ENCODE measurements at regions not wholly inside any gene's neighbourhood (a gene's known extent, or its start where the extent isn't known, plus 50 kb on each side); places are given as distances from the start of the nearest gene placed in this dataset.

DNA sequence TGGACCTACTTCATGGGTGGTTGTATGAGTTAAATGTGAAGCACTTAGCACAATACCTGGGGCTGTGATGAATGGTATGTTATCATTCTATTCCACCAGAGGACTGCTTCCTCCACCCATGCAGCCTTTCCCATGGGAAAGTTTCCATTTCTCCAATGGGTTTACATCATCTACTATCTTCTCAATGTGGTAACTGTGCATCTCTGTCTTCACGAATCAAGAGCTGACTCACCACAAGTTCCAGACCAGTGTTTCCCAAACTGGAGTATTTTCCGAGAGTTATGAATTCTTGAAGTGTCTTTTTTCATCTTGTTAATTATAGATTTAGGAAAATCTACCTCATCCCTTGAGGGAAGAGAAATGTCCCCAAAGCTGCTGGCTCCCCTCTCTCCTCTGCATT, 182.8 kb downstream of the UNC5CL start:
- no peak for DNase-seq
- H3K36me3 ChIP-seq (ENCODE audit: control insufficient read depth in 1 of 2, insufficient read depth in 2 of 2, low read length in 1 of 2) = no peaks in the 10 kb centered on the region
- intact Hi-C loops (cut with DNase I) = no loop called here
- H3K27me3 ChIP-seq (ENCODE audit: control insufficient read depth in 1 of 2, insufficient read depth in 2 of 2, low read length in 1 of 2) = peaks cover 0 to 2% of the 10 kb centered on the region in 2 donors
- no peak overlapping the region for H3K4me3 ChIP-seq (ENCODE audit: low read length in 2 of 2)
- H3K4me1 ChIP-seq (ENCODE audit: control insufficient read depth in 1 of 2, insufficient read depth in 2 of 2, low read length in 2 of 2) = no peaks in the 10 kb centered on the region
- no peak for ATAC-seq (ENCODE audit: low FRiP score)
- no peak overlapping the region for H3K27ac ChIP-seq (ENCODE audit: low read depth in 1 of 2, low read length in 2 of 2)
- 45% methylated on average over 2 of the region's 2 CpGs for WGBS, 2 donors
- no peaks in the 10 kb centered on the region for H3K9me3 ChIP-seq (ENCODE audit: control insufficient read depth, low read length)

DNA sequence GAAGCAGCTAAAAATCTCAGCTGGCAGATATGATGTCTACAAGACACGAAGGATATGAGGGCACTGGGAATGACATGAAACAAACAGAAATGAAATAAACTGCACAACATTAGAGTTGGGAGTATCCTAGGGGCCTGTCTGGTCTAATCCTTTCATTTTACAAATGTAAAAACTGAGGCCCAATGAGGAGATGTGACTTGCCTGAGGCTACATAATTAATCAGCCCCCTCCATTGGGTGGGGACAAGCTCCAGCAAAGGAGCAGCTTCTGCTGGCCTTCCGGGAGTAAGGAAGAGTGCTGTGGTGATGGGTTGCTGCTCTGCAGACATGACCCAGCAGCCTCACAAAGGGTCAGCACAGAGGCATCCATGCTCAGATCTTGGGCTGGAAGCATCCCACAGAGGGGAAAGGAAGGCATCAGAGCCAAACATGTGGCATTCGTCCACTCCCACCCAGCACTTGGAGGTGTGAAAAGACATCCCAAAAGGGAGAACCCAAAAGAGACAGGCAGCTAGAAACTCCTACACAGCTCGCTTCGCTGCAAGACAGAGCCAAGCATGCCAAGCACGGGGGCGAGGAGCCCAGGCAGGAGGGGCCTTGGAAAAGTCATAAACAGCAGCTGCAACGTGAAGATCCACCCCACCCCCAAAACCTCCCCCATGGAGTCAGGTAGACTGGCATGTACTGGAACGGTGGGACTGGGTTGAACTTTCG, 183.7 kb downstream of the UNC5CL start:
- Histone ChIP-seq H3K4me1 (ENCODE audit: control insufficient read depth in 1 of 2, insufficient read depth in 2 of 2, low read length in 2 of 2) (no peaks in the 10 kb centered on the region), H3K9me3 (ENCODE audit: control insufficient read depth, low read length) (no peaks in the 10 kb centered on the region), H3K4me3 (ENCODE audit: low read length in 2 of 2) (no peak overlapping the region), H3K27ac (ENCODE audit: low read depth in 1 of 2, low read length in 2 of 2) (no peak overlapping the region), H3K27me3 (ENCODE audit: control insufficient read depth in 1 of 2, insufficient read depth in 2 of 2, low read length in 1 of 2) (peaks cover 0 to 2% of the 10 kb centered on the region in 2 donors), H3K36me3 (ENCODE audit: control insufficient read depth in 1 of 2, insufficient read depth in 2 of 2, low read length in 1 of 2) (no peaks in the 10 kb centered on the region)
- DNase-seq (no peak), ATAC-seq (ENCODE audit: low FRiP score) (no peak)
- intact Hi-C loops (cut with DNase I) = no loop called here
- 73 to 74% methylated on average over 10 of the region's 10 CpGs for WGBS, 2 donors

DNA sequence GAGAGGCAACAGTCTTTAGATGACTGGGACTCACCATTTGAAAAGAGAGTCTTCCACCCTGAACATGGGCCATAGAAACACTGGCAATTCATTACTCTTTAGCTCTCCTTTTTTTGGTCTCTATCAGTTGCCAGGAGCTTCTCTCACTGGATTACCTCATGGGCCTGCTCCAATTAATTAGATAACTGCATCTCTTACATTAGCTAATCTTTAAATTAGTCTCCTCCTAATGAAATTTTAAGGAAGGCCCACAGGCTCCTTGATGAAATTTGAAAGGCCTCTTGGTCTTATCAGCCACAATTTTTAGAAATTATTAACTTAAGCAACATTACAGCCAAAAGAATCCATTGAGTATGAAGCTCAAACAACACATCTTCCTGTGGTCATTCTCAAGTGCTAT, 184.4 kb downstream of the UNC5CL start:
- ATAC-seq (ENCODE audit: low FRiP score) = no peak
- H3K36me3 ChIP-seq (ENCODE audit: control insufficient read depth in 1 of 2, insufficient read depth in 2 of 2, low read length in 1 of 2) = no peaks in the 10 kb centered on the region
- H3K4me1 ChIP-seq (ENCODE audit: control insufficient read depth in 1 of 2, insufficient read depth in 2 of 2, low read length in 2 of 2) = no peaks in the 10 kb centered on the region
- no peaks in the 10 kb centered on the region for H3K9me3 ChIP-seq (ENCODE audit: control insufficient read depth, low read length)
- H3K27ac ChIP-seq (ENCODE audit: low read depth in 1 of 2, low read length in 2 of 2) = no peak overlapping the region
- no peak for DNase-seq
- H3K27me3 ChIP-seq (ENCODE audit: control insufficient read depth in 1 of 2, insufficient read depth in 2 of 2, low read length in 1 of 2) = peaks cover 0 to 2% of the 10 kb centered on the region in 2 donors
- H3K4me3 ChIP-seq (ENCODE audit: low read length in 2 of 2) = no peak overlapping the region
- intact Hi-C loops (cut with DNase I) = no loop called here

DNA sequence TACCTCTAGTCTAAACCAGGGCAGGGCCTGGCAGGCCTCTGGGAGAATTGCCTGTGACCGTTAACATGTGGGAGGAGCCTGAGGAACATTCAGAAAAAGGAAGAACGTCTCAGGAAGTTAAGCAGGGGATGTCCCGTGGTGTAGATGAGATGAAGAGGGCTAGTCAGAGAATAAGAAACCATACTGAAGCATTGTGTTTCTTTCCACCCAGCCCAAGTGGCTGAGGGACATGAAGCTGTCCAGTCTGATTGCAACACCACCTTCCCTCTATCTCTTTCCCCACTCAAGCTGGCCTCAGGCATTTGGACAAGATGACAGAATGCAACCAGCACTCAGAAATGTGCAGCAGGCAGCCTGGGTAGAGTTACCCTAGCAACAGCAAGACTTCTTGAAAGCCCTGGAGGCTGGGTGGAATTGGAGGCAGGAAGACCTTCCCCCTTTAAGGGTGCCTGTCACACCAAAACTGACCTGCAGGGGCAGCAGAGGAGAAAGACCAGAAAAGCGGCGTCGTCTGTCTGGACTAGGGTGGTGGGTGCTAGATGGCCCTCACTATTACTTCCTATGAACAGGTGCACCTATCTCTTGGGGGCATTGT, 186.1 kb downstream of the UNC5CL start:
- H3K36me3 ChIP-seq (ENCODE audit: control insufficient read depth in 1 of 2, insufficient read depth in 2 of 2, low read length in 1 of 2) = no peaks in the 10 kb centered on the region
- H3K27me3 ChIP-seq (ENCODE audit: control insufficient read depth in 1 of 2, insufficient read depth in 2 of 2, low read length in 1 of 2) = peaks cover 0 to 2% of the 10 kb centered on the region in 2 donors
- no peaks in the 10 kb centered on the region for H3K4me1 ChIP-seq (ENCODE audit: control insufficient read depth in 1 of 2, insufficient read depth in 2 of 2, low read length in 2 of 2)
- H3K9me3 ChIP-seq (ENCODE audit: control insufficient read depth, low read length) = no peaks in the 10 kb centered on the region
- ATAC-seq (ENCODE audit: low FRiP score) (no peak), DNase-seq (no peak)
- no peak overlapping the region for H3K4me3 ChIP-seq (ENCODE audit: low read length in 2 of 2)
- 53 to 73% methylated on average over 6 of the region's 6 CpGs for WGBS, 2 donors
- H3K27ac ChIP-seq (ENCODE audit: low read depth in 1 of 2, low read length in 2 of 2) = no peak overlapping the region
- intact Hi-C loops (cut with DNase I) = no loop called here

DNA sequence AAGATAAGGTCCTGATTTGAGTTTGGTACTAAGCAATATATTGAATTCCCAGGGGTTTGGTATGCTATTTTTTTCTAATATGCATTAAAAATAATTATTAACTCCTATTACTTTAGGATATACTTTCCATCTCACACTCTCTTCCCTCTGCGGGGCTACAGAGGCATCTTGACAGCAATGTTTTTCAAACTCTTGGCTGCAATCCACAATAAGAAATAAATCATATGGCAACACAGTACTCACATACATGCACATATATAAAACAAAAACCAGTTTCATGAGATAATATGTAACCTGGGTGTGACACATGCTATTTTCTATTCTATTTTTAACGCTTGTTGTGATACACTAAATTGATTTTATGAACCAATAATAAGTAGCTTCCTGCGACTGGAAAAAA, 189.5 kb downstream of the UNC5CL start:
- peaks cover 0 to 2% of the 10 kb centered on the region in 2 donors for H3K27me3 ChIP-seq (ENCODE audit: control insufficient read depth in 1 of 2, insufficient read depth in 2 of 2, low read length in 1 of 2)
- H3K27ac ChIP-seq (ENCODE audit: low read depth in 1 of 2, low read length in 2 of 2) = no peak overlapping the region
- intact Hi-C loops (cut with DNase I) = no loop called here
- ATAC-seq (ENCODE audit: low FRiP score) (no peak), DNase-seq (no peak)
- no peaks in the 10 kb centered on the region for H3K9me3 ChIP-seq (ENCODE audit: control insufficient read depth, low read length)
- no peak overlapping the region for H3K4me3 ChIP-seq (ENCODE audit: low read length in 2 of 2)
- no peaks in the 10 kb centered on the region for H3K4me1 ChIP-seq (ENCODE audit: control insufficient read depth in 1 of 2, insufficient read depth in 2 of 2, low read length in 2 of 2)
- no peaks in the 10 kb centered on the region for H3K36me3 ChIP-seq (ENCODE audit: control insufficient read depth in 1 of 2, insufficient read depth in 2 of 2, low read length in 1 of 2)
- 84 to 85% methylated on average over 3 of the region's 3 CpGs for WGBS, 2 donors

DNA sequence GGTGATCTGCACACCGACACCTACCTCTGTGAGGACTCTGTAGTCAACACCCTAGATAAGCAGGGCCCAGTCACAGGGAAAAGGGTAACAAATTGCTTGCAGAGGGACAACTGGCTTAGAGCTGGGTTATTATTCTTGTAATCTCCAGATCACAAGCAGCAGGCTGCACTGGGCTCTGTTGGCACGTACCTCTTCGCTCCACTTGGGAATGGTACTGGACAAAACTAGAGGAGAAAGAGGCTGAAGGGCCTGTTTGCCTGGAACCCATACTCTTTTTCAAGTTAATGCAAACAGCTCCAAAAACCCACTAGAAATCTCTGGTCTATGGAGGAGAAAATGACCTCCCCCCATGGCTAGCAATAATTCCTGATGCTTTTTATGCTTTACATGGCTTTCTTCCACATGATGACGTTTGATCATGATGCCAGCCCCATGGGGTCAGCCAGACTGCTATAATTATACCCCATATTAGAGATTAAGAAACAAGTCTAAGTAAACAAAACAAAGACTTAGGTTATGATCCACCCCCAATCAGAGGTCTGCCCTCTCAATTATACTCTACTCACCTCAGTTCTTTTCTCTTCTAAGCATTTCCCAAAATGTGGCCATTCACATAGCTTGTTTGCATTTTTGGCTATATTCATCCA, 190.0 kb downstream of the UNC5CL start:
- DNase-seq = no peak
- no peak for ATAC-seq (ENCODE audit: low FRiP score)
- H3K36me3 ChIP-seq (ENCODE audit: control insufficient read depth in 1 of 2, insufficient read depth in 2 of 2, low read length in 1 of 2) = no peaks in the 10 kb centered on the region
- no peak overlapping the region for H3K27ac ChIP-seq (ENCODE audit: low read depth in 1 of 2, low read length in 2 of 2)
- intact Hi-C loops (cut with DNase I) = no loop called here
- H3K4me1 ChIP-seq (ENCODE audit: control insufficient read depth in 1 of 2, insufficient read depth in 2 of 2, low read length in 2 of 2) = no peaks in the 10 kb centered on the region
- no peak overlapping the region for H3K4me3 ChIP-seq (ENCODE audit: low read length in 2 of 2)
- WGBS, 2 donors = 15 to 32% methylated on average over 4 of the region's 4 CpGs
- peaks cover 0 to 2% of the 10 kb centered on the region in 2 donors for H3K27me3 ChIP-seq (ENCODE audit: control insufficient read depth in 1 of 2, insufficient read depth in 2 of 2, low read length in 1 of 2)
- no peaks in the 10 kb centered on the region for H3K9me3 ChIP-seq (ENCODE audit: control insufficient read depth, low read length)

DNA sequence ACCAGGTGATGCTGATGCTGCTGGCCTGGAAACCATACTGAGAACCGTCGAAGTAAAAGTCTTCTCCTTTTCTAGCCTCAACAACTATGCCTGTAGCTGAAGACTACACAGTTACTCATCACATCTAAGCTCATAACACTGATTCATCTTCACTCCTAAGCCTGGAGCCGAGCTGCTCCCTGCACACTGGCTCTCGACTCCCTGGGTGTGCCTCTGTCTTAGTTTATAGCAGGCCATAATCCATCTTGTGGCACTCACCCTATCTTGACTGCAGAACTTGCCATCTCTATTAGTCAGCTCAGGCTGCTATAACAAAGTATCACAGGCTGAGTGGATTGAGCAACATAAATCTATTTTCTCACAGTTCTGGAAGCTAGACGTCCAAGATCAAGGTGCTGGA, 191.0 kb downstream of the UNC5CL start:
- H3K9me3 ChIP-seq (ENCODE audit: control insufficient read depth, low read length) = no peaks in the 10 kb centered on the region
- no peak overlapping the region for H3K4me3 ChIP-seq (ENCODE audit: low read length in 2 of 2)
- H3K4me1 ChIP-seq (ENCODE audit: control insufficient read depth in 1 of 2, insufficient read depth in 2 of 2, low read length in 2 of 2) = no peaks in the 10 kb centered on the region
- peaks cover 0 to 2% of the 10 kb centered on the region in 2 donors for H3K27me3 ChIP-seq (ENCODE audit: control insufficient read depth in 1 of 2, insufficient read depth in 2 of 2, low read length in 1 of 2)
- 85 to 86% methylated on average over 5 of the region's 5 CpGs for WGBS, 2 donors
- DNase-seq = no peak
- intact Hi-C loops (cut with DNase I) = no loop called here
- no peak for ATAC-seq (ENCODE audit: low FRiP score)
- H3K27ac ChIP-seq (ENCODE audit: low read depth in 1 of 2, low read length in 2 of 2) = no peak overlapping the region
- no peaks in the 10 kb centered on the region for H3K36me3 ChIP-seq (ENCODE audit: control insufficient read depth in 1 of 2, insufficient read depth in 2 of 2, low read length in 1 of 2)

DNA sequence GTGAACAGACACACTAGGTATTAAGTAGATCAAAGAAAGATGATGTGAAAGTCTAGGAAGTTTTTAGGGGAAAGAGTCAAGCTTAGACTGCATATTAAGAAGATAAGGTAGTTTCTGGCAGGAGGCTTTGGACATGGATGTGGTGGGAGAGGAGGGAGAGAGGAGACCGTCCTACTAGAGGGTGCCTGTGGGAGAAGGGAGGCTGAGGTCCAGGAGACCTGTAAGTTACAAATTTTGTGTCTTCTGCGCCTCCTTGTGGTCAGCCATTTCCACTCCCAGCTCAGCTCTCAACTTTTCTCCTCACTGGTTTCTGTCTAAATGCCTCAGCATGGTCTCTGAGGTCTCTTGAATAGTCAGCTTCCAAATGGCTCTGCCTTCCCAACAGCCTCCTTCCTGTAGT, 193.5 kb downstream of the UNC5CL start:
- intact Hi-C loops (cut with DNase I) = no loop called here
- Histone ChIP-seq H3K4me3 (ENCODE audit: low read length in 2 of 2) (no peak overlapping the region), H3K27me3 (ENCODE audit: control insufficient read depth in 1 of 2, insufficient read depth in 2 of 2, low read length in 1 of 2) (no peaks in the 10 kb centered on the region), H3K36me3 (ENCODE audit: control insufficient read depth in 1 of 2, insufficient read depth in 2 of 2, low read length in 1 of 2) (no peaks in the 10 kb centered on the region), H3K4me1 (ENCODE audit: control insufficient read depth in 1 of 2, insufficient read depth in 2 of 2, low read length in 2 of 2) (no peaks in the 10 kb centered on the region), H3K9me3 (ENCODE audit: control insufficient read depth, low read length) (no peaks in the 10 kb centered on the region), H3K27ac (ENCODE audit: low read depth in 1 of 2, low read length in 2 of 2) (no peak overlapping the region)
- 39 to 48% methylated on average over 2 of the region's 2 CpGs for WGBS, 2 donors
- ATAC-seq (ENCODE audit: low FRiP score) (no peak), DNase-seq (no peak)

DNA sequence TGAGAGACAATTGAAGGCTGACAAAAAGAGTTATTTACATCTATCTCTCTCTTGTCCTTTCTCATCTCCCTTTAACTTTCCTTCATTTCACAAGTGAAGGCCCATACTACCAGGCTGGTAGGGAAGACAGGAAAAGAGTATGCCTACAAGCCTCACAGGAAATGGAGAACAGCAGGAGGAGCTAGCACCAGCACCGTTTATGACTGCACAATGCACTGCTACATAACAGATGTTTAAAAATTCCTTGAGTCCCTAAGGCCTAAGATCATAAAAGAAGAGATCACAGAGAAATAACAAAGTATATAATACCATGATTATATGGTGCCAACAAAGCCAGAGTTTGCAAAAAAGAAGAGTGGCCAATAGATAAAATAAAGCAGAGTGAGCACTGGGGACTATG, 194.8 kb downstream of the UNC5CL start:
- Histone ChIP-seq H3K4me1 (ENCODE audit: control insufficient read depth in 1 of 2, insufficient read depth in 2 of 2, low read length in 2 of 2) (no peaks in the 10 kb centered on the region), H3K27me3 (ENCODE audit: control insufficient read depth in 1 of 2, insufficient read depth in 2 of 2, low read length in 1 of 2) (no peaks in the 10 kb centered on the region), H3K27ac (ENCODE audit: low read depth in 1 of 2, low read length in 2 of 2) (no peak overlapping the region), H3K36me3 (ENCODE audit: control insufficient read depth in 1 of 2, insufficient read depth in 2 of 2, low read length in 1 of 2) (no peaks in the 10 kb centered on the region), H3K4me3 (ENCODE audit: low read length in 2 of 2) (no peak overlapping the region), H3K9me3 (ENCODE audit: control insufficient read depth, low read length) (no peaks in the 10 kb centered on the region)
- intact Hi-C loops (cut with DNase I) = no loop called here
- WGBS, 2 donors = 50 to 63% methylated on average over 1 of the region's 1 CpG
- ATAC-seq (ENCODE audit: low FRiP score) = no peak
- no peak for DNase-seq

Data from aorta (tissue), 5 donors.